Rectal smooth muscle tissue (tissue), 1 donor: ENCODE measurements at regions not wholly inside any gene's neighbourhood (a gene's known extent, or its start where the extent isn't known, plus 50 kb on each side); places are given as distances from the start of the nearest gene placed in this dataset.
"Not testable (repeated sequence)": the region's sequence is repeated elsewhere in the genome, so short reads cannot be mapped to it uniquely, and the experiment has no call there.

Experiments
- H3K27ac ChIP-seq: one replicate; pipeline ENCODE4 v1.7.0; 2013; ENCODE audit warnings: low read depth, low read length, inconsistent platforms
- H3K27me3 ChIP-seq: one replicate; pipeline ENCODE4 v1.7.0; 2013; ENCODE audit warnings: low read length; ENCODE audit not compliant: control insufficient read depth, insufficient read depth
- H3K36me3 ChIP-seq: one replicate; pipeline ENCODE4 v1.7.0; 2013; ENCODE audit warnings: low read length; ENCODE audit not compliant: control insufficient read depth, insufficient read depth
- H3K4me1 ChIP-seq: one replicate; pipeline ENCODE4 v1.7.0; 2013; ENCODE audit warnings: low read length; ENCODE audit not compliant: control insufficient read depth, insufficient read depth
- H3K4me3 ChIP-seq: one replicate; pipeline ENCODE4 v1.7.0; 2013; ENCODE audit warnings: low read length
- H3K9ac ChIP-seq: one replicate; pipeline ENCODE4 v1.7.0; 2013; ENCODE audit warnings: low read length

DNA sequence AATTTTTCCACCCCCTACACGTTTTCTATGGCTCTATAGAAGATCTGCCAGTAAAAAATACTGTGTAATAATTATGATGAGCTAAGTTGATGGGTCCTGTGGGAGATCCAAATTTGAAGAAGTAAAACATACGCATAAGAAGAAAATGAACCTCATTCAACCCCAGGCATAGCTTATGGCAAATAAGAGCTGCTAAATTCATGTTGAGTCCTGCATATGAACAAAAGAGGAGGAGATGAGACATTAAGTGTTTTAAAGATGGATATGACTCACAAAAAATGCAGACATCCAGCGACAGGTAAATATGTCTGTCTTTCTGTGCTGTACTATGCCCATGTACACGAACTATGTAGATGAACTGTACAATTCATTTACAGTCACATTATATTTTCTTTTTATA is 101.9 kb downstream of the LIG4 start:
- Histone ChIP-seq H3K9ac (no peak overlapping the region), H3K27ac (no peak overlapping the region), H3K27me3 (no peaks in the 10 kb centered on the region), H3K4me1 (no peaks in the 10 kb centered on the region), H3K36me3 (no peaks in the 10 kb centered on the region), H3K4me3 (no peak overlapping the region)

DNA sequence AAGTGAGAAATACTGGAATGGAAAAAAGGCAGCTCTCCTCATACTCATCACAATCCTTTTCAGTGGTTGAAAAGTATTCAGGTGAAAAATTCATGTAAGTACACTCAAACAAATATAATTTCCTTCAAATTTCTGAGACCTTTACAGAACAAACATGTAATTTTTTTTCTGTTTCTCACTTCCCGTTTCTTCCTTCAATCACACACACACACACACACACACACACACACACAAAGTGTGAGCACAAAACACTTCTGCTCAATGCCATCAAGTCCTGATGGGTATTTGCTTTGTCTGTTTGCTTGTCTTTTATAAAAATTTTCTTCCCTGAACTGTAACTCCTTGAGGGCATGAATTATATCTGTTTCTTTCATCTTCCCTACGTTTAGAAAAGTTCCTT is 110.6 kb downstream of the LIG4 start:
- Histone ChIP-seq H3K27me3 (no peaks in the 10 kb centered on the region), H3K36me3 (no peaks in the 10 kb centered on the region), H3K4me1 (no peaks in the 10 kb centered on the region), H3K9ac (no peak overlapping the region), H3K4me3 (no peak overlapping the region), H3K27ac (no peak overlapping the region)

DNA sequence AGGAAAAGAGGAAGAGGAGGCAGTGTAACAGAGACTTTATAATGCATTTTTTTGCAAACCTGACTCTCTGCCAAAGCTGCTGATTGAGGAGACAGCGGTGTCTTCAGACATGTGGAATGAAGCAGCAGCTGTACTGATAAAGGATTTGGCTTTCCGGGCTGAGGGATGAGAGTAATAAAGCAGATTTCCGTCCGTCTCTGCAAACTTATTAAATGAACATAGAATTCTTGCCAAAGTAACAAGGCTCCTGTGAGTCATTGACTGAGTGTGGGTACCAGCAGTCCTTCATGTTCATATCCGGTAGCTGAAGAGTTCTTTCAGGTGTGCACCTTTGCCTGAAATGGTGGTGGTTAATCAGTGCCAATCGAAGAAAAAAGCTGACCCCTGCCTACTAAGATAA is 112.6 kb downstream of the LIG4 start:
- no peak overlapping the region for H3K9ac ChIP-seq
- H3K4me3 ChIP-seq, result no peak overlapping the region
- H3K27ac ChIP-seq, result no peak overlapping the region
- no peaks in the 10 kb centered on the region for H3K36me3 ChIP-seq
- no peaks in the 10 kb centered on the region for H3K4me1 ChIP-seq
- H3K27me3 ChIP-seq, result no peaks in the 10 kb centered on the region

DNA sequence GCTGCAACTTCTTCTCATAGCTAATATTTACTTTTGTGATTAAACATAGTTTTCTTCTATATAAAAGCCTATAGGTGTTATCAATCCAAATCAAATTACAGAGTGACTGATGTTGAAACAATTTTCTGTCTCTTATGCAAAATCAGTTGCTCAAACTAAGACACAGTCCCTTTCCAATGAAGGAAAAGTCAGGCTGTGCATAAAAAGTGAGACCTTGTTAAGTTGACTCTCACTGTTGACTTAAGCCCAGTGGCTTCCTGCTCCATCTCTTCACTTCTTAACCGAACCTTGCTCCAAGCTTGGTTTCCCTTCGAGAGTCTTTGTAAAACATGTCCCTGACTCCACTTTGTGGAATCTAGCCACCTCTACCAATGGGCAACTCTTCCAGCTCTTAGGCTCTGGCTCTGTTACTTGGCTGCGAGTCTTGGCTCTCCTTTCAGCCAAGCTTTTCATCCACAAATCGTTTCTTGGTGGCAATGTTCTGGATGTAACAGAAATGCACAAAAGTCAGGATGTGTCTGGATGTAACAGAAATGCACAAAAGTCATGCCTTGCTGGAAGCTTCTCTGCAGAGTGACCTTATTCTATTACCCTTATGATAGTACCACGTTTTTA is 118.9 kb downstream of the LIG4 start:
- Histone ChIP-seq H3K36me3 (no peaks in the 10 kb centered on the region), H3K27ac (no peak overlapping the region), H3K4me1 (no peaks in the 10 kb centered on the region), H3K27me3 (no peaks in the 10 kb centered on the region), H3K9ac (no peak overlapping the region), H3K4me3 (no peak overlapping the region)

DNA sequence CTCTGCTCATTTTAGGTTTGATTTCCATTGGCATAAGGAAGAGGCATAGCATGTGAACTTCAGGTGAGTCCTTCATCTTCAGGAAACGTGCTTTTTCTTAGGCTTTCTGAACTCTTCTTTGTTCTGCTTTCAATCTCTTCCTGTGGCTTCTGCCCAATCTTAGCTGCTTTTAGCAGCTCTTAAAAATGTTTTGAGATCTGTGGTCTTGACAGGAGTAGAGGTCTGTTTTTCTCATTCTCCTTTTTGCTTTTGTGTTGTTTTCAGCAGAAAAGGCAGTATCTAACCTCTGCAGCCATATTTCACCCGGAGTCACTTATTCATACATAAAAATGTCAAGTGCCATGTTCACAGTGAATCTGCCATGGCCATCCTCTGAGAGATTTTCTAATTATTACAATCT is 120.3 kb downstream of the LIG4 start:
- no peak overlapping the region for H3K27ac ChIP-seq
- H3K4me3 ChIP-seq, result no peak overlapping the region
- no peaks in the 10 kb centered on the region for H3K4me1 ChIP-seq
- H3K9ac ChIP-seq, result no peak overlapping the region
- no peaks in the 10 kb centered on the region for H3K36me3 ChIP-seq
- no peaks in the 10 kb centered on the region for H3K27me3 ChIP-seq

DNA sequence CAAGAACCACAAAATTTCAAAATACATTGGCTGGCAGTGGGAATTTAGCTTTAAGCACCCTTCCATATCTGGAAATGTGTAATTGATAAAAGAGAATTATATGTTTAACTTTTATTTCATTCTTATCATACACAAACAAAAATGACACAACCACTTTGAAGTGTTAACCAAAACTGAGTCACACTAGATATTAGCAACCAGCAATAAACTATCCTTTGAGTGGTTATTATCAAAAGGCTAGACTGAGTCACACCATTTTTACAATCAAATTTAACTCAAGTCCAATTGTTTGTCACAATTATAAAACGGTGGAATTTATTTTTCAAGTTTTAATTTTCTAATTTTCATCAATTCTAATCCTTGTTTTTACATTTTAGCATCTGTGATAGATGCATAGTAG is 121.7 kb downstream of the LIG4 start:
- H3K9ac ChIP-seq, result no peak overlapping the region
- H3K27ac ChIP-seq, result no peak overlapping the region
- H3K4me1 ChIP-seq, result no peaks in the 10 kb centered on the region
- H3K27me3 ChIP-seq, result no peaks in the 10 kb centered on the region
- no peak overlapping the region for H3K4me3 ChIP-seq
- no peaks in the 10 kb centered on the region for H3K36me3 ChIP-seq

DNA sequence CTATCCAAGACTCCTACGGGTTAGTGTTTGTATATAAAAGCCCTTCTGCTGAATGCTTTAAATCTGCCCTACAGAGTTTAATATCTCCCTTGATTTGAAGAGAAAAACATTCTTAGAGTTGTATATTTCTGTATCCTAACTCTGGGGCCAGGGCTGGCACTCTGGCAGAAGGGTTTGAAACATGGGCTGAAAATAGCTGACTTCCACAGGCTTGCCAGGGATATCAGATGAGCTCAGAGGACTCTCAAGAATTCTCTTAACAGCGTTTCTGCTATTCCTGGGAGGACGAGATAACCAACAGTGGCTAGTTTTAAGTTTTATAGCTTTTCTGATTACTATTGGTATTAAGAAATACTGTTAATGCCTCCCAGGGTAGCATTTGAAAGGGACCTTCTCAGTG is 127.5 kb downstream of the LIG4 start:
- Histone ChIP-seq H3K4me3 (no peak overlapping the region), H3K27ac (no peak overlapping the region), H3K27me3 (no peaks in the 10 kb centered on the region), H3K4me1 (no peaks in the 10 kb centered on the region), H3K36me3 (no peaks in the 10 kb centered on the region), H3K9ac (no peak overlapping the region)

DNA sequence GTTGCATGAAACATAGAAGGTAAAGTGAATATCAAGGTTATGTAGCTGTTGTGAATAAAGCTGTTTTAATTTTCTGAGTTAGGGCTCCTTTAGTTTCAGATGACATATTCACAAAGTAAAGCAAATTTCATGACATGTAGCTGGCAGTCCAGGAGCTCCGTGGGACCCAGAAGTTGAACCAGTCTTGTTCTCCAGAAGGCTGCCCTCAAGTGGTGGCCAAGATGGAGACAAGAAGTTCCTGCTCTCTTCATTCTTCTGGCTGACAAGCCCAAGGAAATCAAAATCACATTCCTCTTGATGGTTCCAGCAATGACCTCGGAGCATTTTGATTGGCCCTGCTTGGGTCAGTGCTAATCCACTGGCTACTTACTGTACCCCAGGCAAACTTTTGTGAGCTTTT is 128.7 kb downstream of the LIG4 start:
- H3K4me3 ChIP-seq, result no peak overlapping the region
- no peaks in the 10 kb centered on the region for H3K27me3 ChIP-seq
- H3K4me1 ChIP-seq, result no peaks in the 10 kb centered on the region
- no peak overlapping the region for H3K27ac ChIP-seq
- H3K9ac ChIP-seq, result no peak overlapping the region
- H3K36me3 ChIP-seq, result no peaks in the 10 kb centered on the region

DNA sequence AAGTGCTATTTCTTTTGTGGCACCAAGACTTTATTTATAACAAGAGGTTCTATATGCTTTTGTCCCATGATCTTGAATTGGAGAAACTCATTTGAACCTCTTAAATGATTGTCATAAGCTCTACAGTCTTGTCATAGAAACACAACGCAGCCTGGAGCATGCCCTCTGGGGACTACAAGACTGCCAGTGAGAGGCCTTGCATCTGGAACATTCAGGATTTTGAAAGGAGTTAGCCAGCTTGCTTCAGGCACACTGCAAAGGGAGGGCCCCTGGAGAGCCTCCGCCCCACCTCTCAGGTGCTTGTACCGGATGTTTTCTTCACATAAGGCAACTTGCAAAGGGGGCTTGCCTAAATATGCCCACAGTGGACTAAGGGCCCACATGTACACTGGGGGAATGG is 130.5 kb downstream of the LIG4 start:
- H3K27me3 ChIP-seq, result no peaks in the 10 kb centered on the region
- H3K9ac ChIP-seq, result no peak overlapping the region
- no peak overlapping the region for H3K27ac ChIP-seq
- no peaks in the 10 kb centered on the region for H3K4me1 ChIP-seq
- H3K36me3 ChIP-seq, result no peaks in the 10 kb centered on the region
- no peak overlapping the region for H3K4me3 ChIP-seq

DNA sequence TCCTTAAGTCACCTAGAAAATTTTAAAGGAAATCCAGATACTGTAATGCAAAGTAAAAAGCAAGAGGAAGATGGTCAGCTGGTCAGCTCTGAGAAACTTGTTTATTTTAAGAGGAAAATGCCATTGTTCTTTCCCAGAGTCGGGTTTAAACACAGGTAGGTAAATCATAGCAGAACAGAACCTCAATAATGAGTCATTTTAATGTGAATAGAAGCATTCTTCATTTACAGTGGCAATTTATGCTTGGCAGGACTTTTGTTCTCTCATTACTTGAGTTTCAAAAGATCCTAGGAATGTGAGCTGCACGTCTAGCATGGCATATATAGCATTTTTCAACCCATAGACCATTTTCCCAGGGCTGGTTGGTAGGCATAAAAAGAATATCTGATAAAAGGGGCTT is 132.3 kb downstream of the LIG4 start:
- Histone ChIP-seq H3K27me3 (no peaks in the 10 kb centered on the region), H3K36me3 (no peaks in the 10 kb centered on the region), H3K4me1 (no peaks in the 10 kb centered on the region), H3K4me3 (no peak overlapping the region), H3K27ac (no peak overlapping the region), H3K9ac (no peak overlapping the region)

DNA sequence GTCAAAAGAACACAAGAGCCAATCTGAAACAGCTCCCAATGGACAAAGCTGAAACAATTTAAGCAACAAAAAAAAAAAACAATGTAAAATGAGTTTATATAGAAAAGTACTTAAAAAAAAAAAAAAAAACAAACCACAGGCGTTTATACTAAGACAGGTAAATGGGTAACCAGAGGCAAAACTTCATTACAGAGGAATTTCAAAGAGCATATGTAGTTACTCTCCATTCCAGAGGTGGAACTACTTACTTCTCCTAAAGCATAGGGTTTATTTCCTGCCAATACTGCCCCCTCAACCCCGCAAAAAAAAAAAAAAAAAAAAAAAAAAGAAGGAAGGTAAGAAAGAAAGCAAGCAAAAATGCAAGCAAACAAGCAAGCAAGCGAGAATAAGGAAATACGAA is 132.9 kb downstream of the LIG4 start:
- no peaks in the 10 kb centered on the region for H3K27me3 ChIP-seq
- no peaks in the 10 kb centered on the region for H3K36me3 ChIP-seq
- no peaks in the 10 kb centered on the region for H3K4me1 ChIP-seq
- H3K4me3 ChIP-seq, result no peak overlapping the region
- no peak overlapping the region for H3K9ac ChIP-seq
- no peak overlapping the region for H3K27ac ChIP-seq

DNA sequence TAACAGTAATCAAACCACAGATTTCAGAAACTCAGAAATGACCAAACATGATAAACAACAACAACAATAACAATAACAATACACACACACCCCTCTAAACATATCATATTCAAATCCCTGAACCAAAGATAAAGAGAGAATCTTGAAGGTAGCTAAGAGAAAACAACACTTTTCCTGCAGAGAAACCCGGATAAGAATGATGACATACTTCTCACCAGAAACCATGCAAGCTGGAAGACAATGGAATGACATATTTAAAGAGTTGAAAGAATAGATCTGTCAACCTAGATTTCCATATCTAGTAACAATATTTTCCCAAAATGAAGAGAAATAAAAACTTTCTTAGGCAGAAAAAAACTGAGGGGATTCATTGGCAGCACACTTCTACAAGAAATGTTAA is 138.1 kb downstream of the LIG4 start:
- no peaks in the 10 kb centered on the region for H3K27me3 ChIP-seq
- H3K27ac ChIP-seq, result no peak overlapping the region
- H3K4me3 ChIP-seq, result no peak overlapping the region
- no peak overlapping the region for H3K9ac ChIP-seq
- no peaks in the 10 kb centered on the region for H3K4me1 ChIP-seq
- no peaks in the 10 kb centered on the region for H3K36me3 ChIP-seq

DNA sequence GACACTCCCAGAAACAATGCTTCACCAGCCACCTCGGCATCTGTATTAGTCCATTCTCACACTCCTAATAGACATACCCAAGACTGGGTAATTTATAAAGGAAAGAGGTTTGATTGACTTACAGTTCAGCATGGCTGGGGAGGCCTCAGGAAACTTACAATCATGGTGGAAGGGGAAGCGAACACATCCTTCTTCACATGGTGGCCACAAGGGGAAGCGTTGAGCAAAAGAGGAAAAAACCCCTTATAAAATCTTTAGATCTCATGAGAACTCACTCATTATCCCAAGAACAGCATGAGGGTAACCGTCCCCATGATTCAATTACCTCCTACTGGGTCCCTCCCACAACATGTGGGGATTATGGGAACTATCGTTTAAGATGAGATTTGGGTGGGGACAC is 140.9 kb downstream of the LIG4 start:
- H3K9ac ChIP-seq, H3K4me3 ChIP-seq, H3K27ac ChIP-seq, H3K36me3 ChIP-seq, H3K4me1 ChIP-seq, H3K27me3 ChIP-seq: not testable (repeated sequence)
